ENCODE measurements at regions not wholly inside any gene's neighbourhood (a gene's known extent, or its start where the extent isn't known, plus 50 kb on each side); places are given as distances from the start of the nearest gene placed in this dataset.
"Not testable (repeated sequence)": the region's sequence is repeated elsewhere in the genome, so short reads cannot be mapped to it uniquely, and the experiment has no call there.

DNA sequence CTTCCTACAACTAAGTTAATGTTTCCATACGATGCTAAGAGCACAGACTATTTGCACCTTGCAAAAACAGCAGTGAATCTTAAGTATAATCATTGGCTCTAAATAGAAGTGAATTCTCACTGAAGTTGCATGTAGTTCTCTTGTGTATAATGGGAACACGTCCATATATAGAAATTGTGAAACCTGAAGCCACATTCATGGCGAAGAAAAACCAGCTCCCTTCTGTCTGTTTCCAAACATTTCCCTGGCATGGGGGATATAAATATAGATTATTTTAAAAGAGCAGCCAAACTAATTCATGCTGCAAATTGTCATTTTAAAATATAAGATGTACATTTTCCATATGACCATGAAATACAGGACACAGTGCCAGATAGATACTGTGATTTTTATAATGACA is 71.1 kb downstream of the TRAM1L1 start:
- DNase-seq = no peak

DNA sequence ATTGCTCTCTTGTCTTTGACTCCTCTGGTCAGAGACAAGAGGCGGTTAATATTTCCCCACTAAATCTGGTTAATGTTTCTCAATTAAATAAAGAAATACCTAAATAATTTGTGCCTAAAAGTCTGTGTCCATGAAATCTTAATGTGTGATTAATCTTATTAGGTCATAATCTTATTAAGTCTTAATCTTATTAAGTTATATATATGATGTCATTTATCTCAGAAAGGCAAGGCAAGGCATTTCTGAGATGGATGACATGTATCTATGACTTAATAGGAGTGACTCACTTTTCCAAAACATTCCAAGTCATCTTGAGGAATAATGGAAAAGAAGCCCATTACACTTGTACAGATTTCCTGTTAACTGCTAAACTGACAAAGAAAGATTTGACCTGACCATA is 74.7 kb downstream of the TRAM1L1 start:
- DNase-seq = no peak

DNA sequence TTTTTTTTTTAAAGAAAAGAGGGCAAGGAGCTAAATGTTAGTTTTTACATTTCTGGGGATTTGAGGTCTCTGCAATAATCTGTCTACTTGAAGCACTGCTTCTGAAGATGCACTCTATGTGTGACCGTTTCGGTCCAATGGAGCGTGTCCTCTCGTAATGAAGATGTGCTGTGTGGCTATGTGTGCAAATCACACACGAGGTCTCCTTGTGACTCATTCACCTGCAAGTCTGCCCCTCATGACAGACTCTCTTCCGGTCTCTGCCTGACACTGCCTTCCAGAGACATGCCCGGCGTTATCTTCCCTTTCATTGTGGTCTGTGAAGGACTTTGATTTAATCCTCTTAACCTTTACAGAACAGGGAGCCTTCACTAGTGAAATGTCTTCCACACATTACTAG is 84.3 kb downstream of the TRAM1L1 start:
- no peak for DNase-seq

DNA sequence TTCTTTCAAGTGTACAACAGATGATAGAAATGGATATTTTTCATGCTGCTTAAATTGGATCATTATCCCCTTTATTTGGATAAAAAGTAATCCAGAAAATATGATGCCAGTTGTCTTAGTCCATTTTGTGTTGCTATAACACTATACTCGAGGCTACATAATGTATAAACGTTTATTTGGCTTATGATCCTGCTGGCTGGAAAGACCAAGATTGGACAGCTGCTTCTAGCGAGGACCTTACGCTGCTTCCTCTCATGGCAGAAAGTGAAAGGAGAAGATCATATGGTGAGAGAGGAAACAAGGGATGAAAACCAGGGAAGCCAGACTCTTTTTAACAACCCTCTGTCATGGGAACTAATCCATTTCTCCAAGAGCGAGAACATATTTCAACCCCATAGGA is 102.7 kb downstream of the TRAM1L1 start:
- DNase-seq = no peak

DNA sequence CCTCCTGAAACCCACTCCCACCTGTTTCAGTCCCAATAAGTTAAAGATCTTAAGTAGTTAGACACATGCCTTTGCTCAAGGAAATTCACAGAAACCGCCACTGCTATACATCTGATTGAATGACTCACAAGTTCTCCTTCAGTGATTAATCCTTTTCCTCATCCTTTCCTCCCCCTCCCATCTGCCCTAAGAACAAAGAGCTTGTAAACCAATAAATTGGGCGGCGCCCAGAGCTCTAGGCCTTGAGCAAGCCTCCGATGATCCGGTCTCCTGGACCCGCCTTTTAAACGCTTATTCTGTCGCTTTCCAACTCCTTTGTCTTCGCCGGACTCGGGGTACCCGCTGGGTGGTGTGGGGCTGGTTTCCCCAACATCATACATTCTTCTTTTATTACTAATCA is 104.9 kb downstream of the TRAM1L1 start:
- DNase-seq = not testable (repeated sequence)

DNA sequence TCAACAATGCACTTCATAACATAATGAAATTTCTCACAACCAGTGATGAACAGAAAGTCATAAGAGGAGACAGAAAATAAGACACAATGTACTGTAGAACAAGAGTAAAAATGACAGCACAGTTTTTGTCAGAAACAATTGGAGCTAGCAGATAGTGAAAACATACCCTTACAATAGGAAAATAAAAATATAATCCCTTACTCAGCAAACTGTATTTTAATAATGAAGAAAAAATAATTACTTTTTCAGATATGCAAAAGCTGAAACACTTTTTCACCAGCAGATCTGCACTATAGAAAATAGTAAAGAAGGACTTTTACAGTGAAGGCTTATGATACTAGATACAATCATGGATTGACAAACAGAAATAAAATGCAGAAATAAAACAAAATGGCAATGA is 126.3 kb downstream of the TRAM1L1 start:
- DNase-seq = no peak

DNA sequence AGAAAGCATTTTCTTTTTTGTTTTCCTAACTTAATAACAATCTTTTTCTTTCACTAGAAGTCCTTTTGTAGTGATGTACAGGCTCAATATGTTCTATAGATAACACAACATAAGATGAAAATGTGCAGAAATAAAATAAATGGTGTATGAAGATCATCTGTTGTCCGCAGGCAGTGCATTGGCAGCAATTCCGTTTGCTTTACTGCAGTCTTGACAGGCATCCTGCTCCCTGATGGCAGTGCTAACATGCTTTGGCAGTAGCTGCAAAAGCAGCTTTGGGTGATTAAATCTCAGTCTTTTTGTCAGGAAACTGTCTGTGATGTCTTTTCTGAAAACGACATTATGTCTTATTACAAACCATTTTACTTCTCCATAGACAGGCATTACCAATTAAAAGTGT is 131.4 kb downstream of the TRAM1L1 start:
- no peak for DNase-seq

DNA sequence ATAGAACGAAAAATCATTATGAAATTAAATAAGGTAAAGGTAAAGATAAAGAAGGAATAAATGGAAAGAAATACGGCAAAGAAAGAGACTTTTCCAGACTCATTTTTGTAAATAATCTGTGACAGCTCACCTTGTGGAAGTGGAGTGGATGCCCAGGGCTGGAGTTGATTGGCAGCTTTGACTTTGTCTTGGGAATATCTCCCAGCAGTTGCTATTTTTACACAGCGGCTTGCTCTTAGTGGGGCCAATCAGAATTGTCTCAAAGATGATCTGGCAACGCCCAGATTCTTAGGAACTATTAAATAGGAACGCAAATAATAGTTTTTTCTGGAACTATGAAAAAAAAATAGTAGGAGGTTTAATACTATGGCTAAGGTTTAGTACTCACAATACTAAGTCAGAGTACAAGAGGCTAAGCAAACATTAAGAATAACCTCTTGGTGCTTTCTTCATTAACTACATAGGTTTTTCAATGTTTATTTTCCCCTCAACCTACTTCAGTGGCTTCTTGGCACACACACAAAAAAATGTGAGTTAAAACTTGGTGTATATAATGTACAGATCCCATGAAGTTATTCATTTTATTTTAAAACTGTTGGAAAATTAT is 132.7 kb downstream of the TRAM1L1 start:
- DNase-seq = no peak

DNA sequence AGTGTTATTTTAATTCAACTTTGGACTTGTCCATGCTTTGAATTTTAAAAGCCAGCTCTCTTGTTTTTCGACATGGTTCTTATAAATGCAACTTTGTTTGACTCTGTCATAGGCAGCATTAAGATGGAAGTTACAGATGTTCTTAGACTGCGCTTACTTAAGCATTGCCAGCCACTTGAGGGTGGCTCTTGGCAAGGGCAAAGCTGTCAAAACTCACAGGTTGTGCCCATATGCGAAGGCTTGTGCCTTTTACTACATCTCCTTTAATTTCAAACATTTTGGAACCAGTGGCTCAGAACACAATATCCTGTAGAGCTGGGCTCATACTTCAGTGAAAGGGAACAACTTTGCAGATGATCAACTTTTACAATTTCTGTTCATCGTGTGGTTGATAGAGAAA is 135.5 kb downstream of the TRAM1L1 start:
- DNase-seq = no peak

DNA sequence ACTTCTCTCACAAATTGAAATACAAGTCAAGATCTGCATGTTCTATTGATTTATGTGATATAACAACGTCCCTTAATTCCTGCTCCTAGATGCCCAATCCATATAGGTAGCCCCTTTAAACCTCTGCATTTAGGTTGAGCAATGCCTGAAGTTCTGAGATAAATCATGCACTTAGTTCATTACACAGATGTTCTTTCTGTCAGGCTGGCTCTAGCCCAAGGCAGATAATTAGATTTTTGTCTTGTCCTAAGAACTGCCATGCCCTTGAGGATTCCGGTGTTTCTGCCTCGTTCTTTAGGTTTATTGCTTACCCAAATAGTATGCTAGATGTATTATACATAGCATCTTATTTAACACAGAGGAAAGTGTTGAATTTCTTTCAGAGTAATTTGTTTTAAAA is 143.1 kb downstream of the TRAM1L1 start:
- no peak for DNase-seq

DNA sequence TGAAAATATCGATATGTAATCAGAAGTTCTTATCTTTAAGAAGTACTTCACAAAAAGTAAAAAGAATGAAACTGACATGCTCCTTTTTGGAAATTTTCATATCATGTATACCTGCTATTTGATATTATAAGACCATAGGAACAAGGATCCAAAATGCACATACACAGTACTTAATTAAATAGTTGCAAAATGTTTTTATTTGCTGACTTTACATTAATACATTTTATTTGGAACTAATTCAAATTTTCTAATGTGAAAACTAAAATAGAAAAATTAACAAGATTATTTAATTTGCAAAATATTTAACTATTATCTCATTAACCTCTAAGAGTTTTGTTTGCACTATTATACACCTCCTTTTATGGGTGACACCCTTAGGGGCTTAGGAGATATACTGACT is 155.0 kb downstream of the TRAM1L1 start:
- no peak for DNase-seq

DNA sequence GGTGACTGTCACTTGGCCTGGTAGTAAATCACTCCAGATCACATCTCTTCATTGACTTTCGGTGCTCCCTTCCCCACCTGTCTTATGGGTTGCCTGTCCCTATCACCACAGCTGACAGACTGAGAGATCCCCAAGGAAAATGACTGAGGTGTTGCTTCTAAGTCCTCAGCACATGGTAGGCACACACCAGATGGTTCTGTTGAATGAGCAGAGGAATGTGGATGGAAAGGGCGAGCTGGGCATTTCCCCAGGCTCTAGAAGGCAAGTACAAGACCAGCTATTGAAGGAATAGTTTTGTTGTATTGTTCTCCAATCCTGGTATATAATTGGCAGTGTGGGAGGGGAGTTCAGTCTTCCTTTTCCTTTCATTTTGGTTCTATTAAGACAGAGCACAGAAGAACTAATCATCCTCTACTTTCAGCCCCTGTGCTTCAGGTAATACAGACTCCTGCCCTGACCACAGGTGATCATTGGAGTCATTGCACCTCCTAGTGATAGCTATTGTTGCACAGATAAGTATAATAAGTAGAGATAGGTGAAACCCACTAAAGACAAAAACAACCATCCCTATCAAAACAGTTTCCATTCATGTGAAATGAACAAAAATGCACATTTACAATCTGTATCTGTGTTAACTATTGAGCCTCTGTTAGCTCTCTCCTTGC is 158.6 kb downstream of the TRAM1L1 start:
- no peak for DNase-seq

DNA sequence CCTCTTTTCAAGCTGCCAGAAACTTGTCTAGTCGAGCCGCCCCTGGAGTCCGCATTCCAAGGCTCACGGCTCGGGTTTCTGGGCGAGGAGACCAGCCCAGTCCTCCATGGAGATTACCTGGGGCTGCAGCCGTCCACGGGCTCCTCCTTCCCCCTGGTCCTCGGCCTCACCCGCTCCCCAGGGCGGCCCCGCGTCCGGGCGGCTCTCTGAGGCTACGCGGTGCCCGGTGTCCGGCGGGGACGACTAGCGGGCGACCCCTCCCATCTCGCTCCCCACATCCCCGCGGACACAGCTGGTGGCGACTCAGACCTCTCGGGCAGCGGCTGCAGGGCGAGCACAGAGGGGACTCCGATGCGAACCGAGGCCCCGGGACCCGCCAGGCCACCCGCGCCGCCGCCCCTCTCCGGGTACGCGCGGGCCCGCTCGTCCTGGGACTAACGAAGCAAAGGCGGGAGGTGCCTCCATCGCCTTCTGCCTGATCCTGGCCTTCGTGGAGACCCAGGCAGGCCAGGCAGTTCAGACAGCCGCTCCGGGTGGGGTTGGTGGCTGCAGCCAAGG is 159.4 kb downstream of the TRAM1L1 start:
- DNase-seq = no peak

DNA sequence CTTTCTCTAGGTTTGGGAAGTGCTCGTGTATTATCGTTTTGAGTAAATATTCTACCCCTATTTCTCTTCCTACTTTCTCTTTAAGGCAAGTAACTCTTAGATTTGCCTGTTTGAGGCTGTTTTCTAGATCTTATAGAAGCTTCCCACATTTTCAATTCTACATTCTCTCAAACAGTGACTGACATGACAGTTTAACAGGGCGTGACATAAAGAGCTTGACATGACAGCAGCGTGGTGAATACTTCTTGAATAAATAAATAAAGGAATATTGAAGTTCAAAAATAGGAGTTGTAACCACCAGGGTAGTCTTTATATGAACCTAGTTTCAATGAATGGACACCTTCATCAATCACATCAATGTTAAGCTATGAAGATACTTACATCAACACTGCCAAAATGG is 162.0 kb downstream of the TRAM1L1 start:
- DNase-seq = no peak

DNA sequence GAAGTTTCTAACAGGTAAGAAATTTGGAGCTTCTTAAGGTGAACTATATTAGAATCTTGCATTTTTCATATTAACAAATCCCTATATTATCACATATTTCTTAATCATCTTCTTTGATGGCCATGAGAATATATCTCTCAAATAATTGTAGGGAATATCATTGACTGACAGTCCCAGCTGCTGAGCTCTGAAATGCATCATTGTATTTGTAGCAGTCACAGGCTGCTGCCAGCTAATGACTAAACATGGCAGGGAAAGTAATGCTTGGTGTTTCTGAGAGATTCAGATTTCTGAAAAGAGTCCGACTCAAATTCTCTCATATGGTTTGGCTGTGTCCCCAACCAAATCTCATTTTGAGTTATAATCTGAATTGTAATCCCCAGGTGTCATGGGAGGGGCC is 171.9 kb downstream of the TRAM1L1 start:
- no peak for DNase-seq

DNA sequence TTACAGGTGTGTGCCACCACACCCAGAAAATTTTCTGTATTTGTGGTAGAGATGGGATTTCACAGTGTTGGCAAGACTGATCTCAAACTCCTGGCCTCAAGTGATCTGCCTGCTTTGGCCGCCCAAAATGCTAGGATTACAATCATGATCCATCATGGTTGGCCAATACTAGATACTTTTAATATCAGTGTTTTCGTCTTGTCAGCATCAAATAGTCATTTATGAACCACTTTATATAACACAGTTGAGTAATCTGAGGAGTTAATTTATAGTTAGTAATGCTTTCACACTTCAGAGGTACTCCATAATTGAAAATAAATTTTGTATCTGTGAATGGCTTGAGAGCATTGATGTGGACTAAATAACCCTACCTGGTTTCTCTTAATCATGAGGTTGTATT is 178.6 kb downstream of the TRAM1L1 start:
- no peak for DNase-seq

DNA sequence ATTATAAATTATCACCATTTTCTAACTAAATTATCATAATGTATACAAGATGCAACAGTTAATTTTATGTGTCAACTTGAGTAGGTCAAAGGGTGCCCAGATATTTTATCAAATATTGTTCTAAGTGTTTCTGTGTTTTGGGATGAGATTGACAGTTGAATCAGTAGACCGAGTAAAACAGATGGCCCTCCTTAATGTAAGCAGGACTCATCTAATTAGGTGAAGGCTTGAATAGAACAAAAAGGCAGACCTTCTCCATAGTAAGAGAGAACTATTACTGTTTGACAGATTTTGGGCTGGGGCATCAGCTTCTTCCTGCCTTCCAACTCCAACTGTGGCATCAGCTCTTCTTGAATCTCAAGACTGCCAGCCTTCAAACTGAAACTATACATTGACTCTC is 185.8 kb downstream of the TRAM1L1 start:
- DNase-seq = no peak

DNA sequence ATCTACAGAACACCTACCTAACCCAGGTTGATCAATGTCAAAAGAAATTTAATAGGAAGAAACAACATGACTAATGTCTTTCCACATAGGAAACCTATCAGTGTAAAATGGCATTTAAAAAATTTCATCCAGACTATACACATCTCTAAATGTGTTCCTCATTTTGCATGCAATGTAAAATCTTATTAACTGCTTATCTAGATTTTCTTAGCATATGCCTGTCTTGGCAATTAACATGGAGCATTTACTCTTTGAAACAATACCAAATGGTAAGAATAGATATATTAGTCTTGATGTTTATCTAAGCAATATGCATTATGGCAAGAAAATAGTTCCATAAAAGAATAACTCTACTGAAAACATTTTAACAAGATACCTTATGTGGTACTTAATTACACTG is 199.8 kb downstream of the TRAM1L1 start:
- no peak for DNase-seq

DNA sequence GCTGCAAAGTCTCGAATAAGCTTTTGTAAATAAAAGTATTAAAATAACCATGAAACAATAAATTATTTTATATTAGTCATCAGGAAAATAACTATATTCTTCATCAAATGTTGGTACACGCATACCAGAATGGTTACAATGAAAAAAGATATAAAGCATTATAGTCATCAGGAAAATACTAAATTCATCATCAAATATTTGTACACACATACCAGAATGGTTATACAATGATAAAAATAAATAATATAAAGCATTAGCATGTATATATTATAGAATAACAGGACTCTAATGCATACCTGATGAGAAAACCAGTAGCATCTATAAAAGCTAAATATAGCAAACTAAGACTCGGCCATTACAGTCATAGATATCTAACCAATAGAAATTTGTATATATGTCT is 202.9 kb downstream of the TRAM1L1 start:
- DNase-seq = no peak

DNA sequence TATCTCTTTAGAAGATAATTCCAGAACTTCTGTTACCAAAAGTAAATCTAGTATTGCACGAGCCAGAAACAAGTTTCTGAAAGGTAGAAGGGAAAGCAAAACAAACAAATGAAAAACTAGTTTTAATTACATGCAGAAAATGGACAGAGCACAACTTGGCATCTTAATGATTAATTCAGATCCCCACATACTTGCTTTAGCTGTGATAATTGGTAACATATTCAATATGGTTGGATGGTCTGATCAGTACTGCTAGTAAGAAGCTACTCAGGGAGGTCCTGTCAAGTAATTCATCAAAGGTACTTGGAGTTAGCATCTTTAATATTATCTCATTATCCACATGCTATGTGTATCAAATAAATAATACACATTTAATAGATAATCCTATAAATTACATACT is 204.3 kb downstream of the TRAM1L1 start:
- DNase-seq = no peak

DNA sequence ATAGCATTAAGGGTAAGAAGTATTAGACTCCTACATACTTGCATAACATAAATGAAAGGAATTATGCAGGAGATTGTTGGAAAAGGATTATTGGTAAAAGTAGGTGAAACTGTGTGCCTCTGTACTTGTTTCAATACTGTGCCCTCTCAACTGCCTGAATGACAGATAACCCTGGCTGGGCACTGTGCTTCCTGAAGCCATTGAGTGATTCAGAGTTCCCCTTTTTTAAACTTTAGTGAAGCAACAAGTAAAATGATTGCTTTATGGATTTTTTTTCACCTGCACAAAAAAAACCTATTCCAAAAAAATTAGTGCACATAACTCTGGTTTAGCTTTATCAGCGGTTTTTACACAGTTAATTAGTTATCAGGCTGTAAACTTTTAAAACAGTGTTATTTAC is 204.8 kb downstream of the TRAM1L1 start:
- DNase-seq = no peak

DNA sequence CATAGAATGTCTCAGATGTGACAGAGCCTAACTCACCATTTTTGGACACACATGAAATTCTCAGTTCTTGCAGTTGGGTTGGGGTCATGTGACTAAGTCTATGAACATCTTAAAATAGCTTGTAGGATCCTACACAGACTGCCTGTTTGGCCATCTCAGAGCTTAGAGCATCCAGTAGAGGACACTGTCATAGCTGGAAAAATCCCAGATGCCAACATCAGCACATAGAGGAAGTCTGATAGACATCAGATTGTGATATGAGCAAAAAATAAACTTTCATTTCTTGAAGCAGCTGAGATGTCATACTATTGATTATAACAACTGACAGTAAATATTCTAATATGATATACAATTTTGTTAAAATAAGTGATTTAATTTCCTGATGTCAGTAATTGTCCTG is 207.1 kb downstream of the TRAM1L1 start:
- DNase-seq = no peak

DNA sequence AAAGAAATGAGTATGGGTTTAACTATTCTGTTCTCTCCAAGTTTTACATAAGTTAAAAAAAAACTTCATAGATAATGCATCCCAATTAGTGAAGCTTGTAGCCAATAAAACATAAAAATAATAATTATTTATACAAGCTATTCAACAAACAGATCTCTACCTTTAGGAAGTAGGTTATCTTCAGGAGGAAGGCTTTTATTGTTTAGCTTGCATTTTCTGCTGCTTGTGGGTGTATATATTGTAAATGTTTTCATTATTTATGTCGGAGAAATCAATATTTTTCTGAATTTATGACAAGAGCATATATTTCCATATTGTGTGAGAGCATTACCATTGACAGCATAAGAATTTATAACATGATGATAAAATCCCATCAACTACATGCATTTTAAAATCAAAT is 208.3 kb downstream of the TRAM1L1 start:
- DNase-seq = no peak

DNA sequence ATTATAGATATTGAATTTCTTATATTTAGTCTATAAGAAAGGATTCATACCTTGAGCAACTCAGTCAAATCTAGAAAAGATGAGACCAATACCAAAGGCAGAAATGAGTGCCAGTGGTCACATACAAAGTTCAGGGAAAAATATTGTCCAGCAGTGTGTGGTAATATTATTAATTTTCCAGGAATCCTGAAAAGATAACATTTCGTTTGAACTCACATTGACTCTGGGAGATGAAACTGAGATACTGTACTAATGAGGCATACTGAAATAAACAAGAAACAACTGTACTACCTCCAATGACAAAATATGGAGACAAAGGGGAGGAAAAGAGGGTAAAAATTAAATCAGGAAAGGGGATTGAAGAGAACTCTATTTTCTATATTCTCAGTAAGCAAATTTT is 212.4 kb downstream of the TRAM1L1 start:
- no peak for DNase-seq

DNA sequence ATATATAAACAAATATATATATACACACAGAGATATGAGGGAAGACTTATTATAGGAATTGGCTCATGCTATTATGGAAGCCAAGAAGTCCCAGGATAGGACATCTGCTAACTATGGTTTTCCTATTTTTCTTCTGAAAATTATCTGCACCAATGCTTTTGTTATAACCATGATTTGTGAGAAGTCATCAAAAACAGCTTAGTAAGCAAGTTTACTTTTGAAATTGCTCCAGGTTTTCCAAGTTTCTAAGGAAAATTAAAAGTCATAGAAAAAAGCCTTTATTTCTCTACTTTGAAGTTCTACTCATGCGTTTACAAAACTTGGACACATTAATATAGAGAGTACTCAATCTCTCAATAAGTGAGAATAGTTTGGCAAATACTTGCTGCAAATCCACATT is 213.1 kb downstream of the TRAM1L1 start:
- DNase-seq = no peak

Data from activated gamma-delta T cell (primary cell).